ENCODE measurements at regions not wholly inside any gene's neighbourhood (a gene's known extent, or its start where the extent isn't known, plus 50 kb on each side); places are given as distances from the start of the nearest gene placed in this dataset.

DNA sequence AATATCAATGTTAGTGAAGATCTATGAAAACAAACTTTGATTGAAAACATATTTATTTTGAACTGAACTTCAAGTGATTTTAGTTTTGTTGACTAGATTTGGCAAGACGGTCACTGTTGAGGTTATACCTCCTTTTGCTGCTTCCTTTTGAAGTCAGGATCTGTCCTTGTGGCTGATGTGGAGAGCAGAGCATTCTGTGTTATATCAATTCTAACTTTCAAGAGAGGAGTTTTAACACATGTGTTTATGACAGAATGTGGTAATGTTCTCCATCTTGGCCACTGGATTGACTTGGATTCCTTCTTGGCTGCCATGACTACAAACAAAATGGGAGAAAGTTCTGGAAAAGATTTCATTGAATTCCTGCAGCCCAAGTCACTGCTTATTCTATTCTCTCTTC is 104.0 kb upstream of the ACTBL2 start:
- H3K27me3 Mint-ChIP-seq (ENCODE audit: low read depth) = no peaks in the 10 kb centered on the region
- H3K36me3 Mint-ChIP-seq (ENCODE audit: insufficient read depth) = no peaks in the 10 kb centered on the region
- no peak for DNase-seq
- no peaks in the 10 kb centered on the region for H3K4me1 Mint-ChIP-seq (ENCODE audit: low read depth)
- H3K4me3 Mint-ChIP-seq = no peak overlapping the region
- no peak for ATAC-seq
- no peaks in the 10 kb centered on the region for H3K9me3 Mint-ChIP-seq

DNA sequence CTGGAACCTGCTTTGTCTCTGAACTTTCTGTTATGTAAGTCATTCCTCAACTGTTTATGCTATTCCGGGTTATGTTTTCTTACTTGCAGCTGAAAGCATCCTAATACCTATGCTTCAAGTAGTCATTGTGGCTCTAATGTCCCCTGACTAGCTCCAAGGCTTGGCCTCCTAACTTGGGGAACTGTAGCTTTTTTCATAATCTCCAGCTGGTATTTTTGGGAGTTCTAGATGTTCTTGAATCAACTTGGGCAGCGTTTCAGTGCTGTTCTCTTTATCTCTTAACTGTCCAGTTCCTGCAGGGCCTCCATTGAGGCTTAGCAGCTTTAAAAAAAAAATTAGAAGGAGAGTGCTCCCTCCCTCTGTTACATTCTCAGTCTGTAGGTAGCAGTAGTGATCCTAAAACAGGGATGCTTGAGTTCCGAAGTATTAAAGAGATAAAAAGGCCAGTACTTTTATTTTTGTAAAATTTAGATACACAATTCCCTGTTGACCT is 100.0 kb upstream of the ACTBL2 start:
- ATAC-seq = no peak
- no peak overlapping the region for H3K4me3 Mint-ChIP-seq
- no peaks in the 10 kb centered on the region for H3K36me3 Mint-ChIP-seq (ENCODE audit: insufficient read depth)
- no peak for DNase-seq
- H3K4me1 Mint-ChIP-seq (ENCODE audit: low read depth) = no peaks in the 10 kb centered on the region
- H3K9me3 Mint-ChIP-seq = peaks cover 7% of the 10 kb centered on the region
- H3K27me3 Mint-ChIP-seq (ENCODE audit: low read depth) = peaks cover 3% of the 10 kb centered on the region

DNA sequence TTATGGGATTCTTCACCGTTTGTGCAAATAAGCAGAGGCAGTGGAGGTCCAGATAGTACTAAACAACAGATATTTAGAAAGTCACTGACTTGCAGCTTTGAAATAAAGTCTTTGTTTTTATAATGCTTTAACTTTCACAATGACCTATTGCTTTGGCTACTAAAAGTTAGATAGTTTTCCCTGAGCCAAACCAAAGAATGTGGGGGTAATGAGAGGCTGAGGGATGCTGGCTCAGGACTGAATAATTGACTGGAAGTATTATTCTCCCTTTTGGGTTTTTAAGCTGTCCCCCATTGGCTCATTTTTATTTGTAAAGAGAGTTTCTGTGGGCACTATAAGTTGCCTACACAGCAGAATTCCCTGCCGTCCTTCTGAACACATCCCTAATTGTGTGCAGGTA is 99.2 kb upstream of the ACTBL2 start:
- no peak for ATAC-seq
- Mint-ChIP-seq H3K27me3 (ENCODE audit: low read depth) (peaks cover 3% of the 10 kb centered on the region), H3K4me3 (no peak overlapping the region), H3K9me3 (peaks cover 7% of the 10 kb centered on the region), H3K36me3 (ENCODE audit: insufficient read depth) (no peaks in the 10 kb centered on the region), H3K4me1 (ENCODE audit: low read depth) (no peaks in the 10 kb centered on the region)
- DNase-seq = no peak

DNA sequence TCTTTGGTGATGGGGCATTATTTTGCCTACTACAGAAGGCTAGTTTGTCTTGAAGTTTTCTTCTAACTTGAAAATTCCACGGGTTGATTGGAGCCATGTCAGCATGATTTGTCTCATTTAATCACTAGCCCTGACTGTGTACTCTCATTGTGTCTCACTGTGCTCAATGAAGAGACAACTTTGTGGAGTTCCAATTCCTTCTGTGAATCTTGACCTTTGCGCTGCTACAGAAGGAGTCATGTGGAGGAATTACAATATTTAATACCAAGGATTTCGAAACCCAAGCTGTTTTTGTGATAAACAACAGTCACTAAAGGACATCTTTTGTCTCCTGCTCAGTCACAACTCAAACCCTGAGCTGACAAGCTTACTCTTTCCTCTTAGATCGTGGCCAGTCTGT is 98.6 kb upstream of the ACTBL2 start:
- Mint-ChIP-seq H3K4me1 (ENCODE audit: low read depth) (no peaks in the 10 kb centered on the region), H3K4me3 (no peak overlapping the region), H3K36me3 (ENCODE audit: insufficient read depth) (no peaks in the 10 kb centered on the region), H3K9me3 (peaks cover 7% of the 10 kb centered on the region), H3K27me3 (ENCODE audit: low read depth) (peaks cover 3% of the 10 kb centered on the region)
- DNase-seq (no peak), ATAC-seq (no peak)

DNA sequence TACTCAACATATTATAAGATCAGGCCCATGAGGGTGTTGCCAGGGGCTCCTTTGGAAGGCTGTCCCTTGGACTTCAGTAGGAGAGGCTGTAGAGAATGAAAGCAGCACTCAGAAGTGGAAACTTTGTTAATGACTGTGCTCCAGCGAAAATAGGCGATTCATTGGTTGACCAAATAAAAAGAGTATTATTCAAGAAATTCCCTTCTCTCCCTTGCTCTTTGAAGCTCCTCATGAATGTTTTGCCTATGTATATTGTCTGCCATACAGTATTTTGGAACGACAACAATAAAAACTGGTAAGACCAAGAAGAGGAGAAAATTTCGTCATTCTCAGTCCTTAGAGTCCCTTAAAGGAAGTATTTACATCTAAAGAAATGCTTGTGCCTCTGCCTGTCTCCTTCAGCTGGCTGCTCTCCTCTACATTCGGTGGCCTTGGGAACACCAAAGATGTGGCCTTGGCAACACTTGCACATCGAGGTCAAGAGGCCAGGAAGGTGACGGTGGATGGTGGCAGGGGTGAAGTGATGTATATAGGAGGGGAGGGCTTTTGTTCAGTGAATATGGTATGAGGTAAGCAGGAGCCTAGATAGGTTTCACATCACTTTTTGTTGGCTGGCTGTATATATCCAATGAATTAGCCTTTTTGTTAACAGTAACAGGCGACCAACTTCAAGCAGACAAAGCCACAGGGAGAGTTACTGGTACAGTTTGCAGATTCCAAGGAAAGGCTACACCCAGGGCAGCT is 95.0 kb upstream of the ACTBL2 start:
- H3K4me1 Mint-ChIP-seq (ENCODE audit: low read depth) = no peaks in the 10 kb centered on the region
- no peaks in the 10 kb centered on the region for H3K36me3 Mint-ChIP-seq (ENCODE audit: insufficient read depth)
- H3K4me3 Mint-ChIP-seq = no peak overlapping the region
- peaks cover 7% of the 10 kb centered on the region for H3K9me3 Mint-ChIP-seq
- DNase-seq (no peak), ATAC-seq (no peak)
- H3K27me3 Mint-ChIP-seq (ENCODE audit: low read depth) = peaks cover 3% of the 10 kb centered on the region

DNA sequence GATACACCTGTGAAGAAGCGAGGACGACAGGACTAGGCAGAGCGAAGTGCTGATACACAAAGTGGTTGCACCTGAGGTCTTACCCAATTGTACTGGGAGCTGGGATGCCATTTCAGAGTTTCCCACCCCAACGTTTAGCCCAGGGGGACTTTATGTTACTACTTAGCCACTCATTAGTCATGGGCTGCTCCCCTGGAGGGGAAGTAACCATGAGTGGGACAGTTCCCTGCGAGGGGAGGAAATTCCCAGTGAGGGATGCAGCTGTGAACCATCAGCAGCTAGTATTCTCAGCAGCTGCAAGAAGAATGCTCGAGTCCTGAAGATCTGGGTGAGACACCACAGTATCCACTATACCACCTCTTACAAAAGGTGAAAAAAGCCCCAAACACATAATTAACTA is 93.7 kb upstream of the ACTBL2 start:
- no peak overlapping the region for H3K4me3 Mint-ChIP-seq

DNA sequence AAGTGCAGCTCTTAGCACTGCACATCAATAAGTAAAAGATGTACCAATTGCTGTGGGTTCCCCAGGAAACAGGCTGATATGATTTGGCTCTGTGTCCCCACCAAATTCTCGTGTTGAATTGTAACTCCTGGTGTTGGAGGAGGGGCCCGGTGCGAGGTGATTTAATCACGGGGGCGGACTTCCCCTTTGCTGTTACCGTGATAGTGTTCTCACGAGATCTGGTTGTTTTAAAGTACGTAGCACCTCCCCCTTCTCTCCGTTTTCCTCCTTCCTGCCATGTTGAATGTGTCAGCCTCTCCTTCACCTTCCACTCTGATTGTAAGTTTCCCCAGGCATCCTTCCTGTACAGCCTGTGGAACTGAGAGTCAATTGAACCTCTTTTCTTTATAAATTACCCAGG is 93.2 kb upstream of the ACTBL2 start:
- DNase-seq (no peak), ATAC-seq (no peak)
- H3K27me3 Mint-ChIP-seq (ENCODE audit: low read depth) = peaks cover 4% of the 10 kb centered on the region
- H3K36me3 Mint-ChIP-seq (ENCODE audit: insufficient read depth) = no peaks in the 10 kb centered on the region
- H3K4me3 Mint-ChIP-seq = no peak overlapping the region
- H3K4me1 Mint-ChIP-seq (ENCODE audit: low read depth) = no peaks in the 10 kb centered on the region
- peaks cover 4% of the 10 kb centered on the region for H3K9me3 Mint-ChIP-seq

More for the DNA sequence above, 93.7 kb upstream of the ACTBL2 start:
- Mint-ChIP-seq H3K27me3 (ENCODE audit: low read depth) (peaks cover 3% of the 10 kb centered on the region), H3K36me3 (ENCODE audit: insufficient read depth) (no peaks in the 10 kb centered on the region), H3K9me3 (peaks cover 7% of the 10 kb centered on the region), H3K4me1 (ENCODE audit: low read depth) (no peaks in the 10 kb centered on the region)
- no peak for ATAC-seq
- DNase-seq = no peak

DNA sequence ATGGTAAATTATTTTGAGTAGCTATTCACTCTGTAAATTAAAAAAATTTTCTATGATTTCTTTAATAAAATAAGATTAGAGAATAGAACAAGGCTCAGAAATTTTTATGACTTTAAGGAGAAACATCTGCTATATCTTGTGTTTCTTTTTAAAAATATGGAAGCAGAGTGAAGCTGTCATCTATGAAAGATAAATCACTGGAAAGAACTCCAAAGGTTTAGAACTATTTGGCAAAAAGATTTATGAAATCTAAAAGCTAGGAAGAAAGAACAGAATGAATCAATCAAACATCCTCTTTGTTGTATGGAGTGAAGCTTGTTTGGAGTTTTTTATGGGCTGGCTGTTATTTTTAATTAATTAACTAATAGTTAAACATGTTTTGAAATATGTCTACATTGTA is 89.8 kb upstream of the ACTBL2 start:
- Mint-ChIP-seq H3K9me3 (no peaks in the 10 kb centered on the region), H3K4me3 (no peak overlapping the region), H3K4me1 (ENCODE audit: low read depth) (no peaks in the 10 kb centered on the region), H3K36me3 (ENCODE audit: insufficient read depth) (no peaks in the 10 kb centered on the region), H3K27me3 (ENCODE audit: low read depth) (peaks cover 4% of the 10 kb centered on the region)
- ATAC-seq (no peak), DNase-seq (no peak)

DNA sequence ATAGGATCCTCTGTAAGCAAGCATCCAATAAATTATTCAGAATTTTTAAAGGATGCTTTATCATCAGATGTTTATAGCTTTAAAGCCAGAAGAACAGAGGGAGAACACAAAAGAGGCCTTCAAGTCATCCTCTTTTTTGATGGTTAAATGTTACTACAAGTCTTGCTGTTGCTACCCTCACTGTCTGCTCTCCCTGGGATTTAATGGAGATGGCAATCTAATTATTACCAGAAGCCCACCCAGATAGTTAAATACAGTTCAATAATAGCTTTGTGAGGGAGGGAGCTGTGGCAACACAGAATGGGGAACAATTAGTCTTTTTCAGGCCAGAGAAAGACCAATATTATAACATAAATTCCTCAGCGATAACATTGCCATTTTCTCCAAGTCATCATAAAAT is 87.0 kb upstream of the ACTBL2 start:
- ATAC-seq = no peak
- Mint-ChIP-seq H3K4me1 (ENCODE audit: low read depth) (no peaks in the 10 kb centered on the region), H3K27me3 (ENCODE audit: low read depth) (peaks cover 8% of the 10 kb centered on the region), H3K36me3 (ENCODE audit: insufficient read depth) (no peaks in the 10 kb centered on the region), H3K4me3 (no peak overlapping the region), H3K9me3 (no peaks in the 10 kb centered on the region)
- no peak for DNase-seq

DNA sequence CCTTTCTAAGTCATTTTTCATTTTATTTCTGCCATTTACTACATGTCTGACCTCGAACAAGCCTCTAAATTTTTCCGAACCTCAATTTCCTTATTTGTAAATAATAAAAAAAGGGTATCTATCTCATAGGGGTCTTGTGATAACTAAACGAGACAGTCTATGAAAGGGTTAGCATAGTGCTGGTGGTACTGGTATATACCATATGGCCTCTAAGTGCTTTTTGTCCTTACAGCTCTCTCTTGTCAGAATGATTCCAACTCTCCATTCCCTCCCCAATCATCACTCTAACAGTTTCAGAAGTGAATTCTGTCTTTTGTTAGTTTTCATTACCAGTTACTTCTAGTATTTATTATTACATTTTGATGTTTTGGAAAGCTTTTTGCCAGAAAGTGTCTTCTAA is 85.5 kb upstream of the ACTBL2 start:
- DNase-seq (no peak), ATAC-seq (no peak)
- no peaks in the 10 kb centered on the region for H3K36me3 Mint-ChIP-seq (ENCODE audit: insufficient read depth)
- no peaks in the 10 kb centered on the region for H3K9me3 Mint-ChIP-seq
- no peaks in the 10 kb centered on the region for H3K4me1 Mint-ChIP-seq (ENCODE audit: low read depth)
- peaks cover 9% of the 10 kb centered on the region for H3K27me3 Mint-ChIP-seq (ENCODE audit: low read depth)
- H3K4me3 Mint-ChIP-seq = no peak overlapping the region

DNA sequence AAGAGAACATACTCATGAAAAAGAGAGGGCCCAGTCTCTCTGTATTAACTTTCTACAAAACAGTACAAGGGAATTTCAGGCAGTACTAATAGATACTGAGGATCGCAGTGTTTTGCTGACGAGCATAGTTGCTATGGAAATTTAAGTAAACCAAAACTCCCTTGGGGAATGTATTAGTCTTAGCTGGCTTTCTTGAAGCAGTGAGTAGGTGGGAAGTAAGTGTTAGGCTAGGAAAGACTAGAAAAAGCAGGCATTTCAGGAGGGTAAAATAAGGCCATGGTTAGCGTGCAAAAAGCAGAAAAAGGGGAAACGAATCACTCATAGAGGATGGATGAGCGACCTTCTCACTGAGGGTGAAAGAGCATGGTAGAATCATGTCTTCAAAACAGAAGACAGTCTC is 84.3 kb upstream of the ACTBL2 start:
- H3K9me3 Mint-ChIP-seq = no peaks in the 10 kb centered on the region
- DNase-seq (no peak), ATAC-seq (no peak)
- no peak overlapping the region for H3K4me3 Mint-ChIP-seq
- H3K4me1 Mint-ChIP-seq (ENCODE audit: low read depth) = no peaks in the 10 kb centered on the region
- peaks cover 18% of the 10 kb centered on the region for H3K27me3 Mint-ChIP-seq (ENCODE audit: low read depth)
- H3K36me3 Mint-ChIP-seq (ENCODE audit: insufficient read depth) = no peaks in the 10 kb centered on the region

DNA sequence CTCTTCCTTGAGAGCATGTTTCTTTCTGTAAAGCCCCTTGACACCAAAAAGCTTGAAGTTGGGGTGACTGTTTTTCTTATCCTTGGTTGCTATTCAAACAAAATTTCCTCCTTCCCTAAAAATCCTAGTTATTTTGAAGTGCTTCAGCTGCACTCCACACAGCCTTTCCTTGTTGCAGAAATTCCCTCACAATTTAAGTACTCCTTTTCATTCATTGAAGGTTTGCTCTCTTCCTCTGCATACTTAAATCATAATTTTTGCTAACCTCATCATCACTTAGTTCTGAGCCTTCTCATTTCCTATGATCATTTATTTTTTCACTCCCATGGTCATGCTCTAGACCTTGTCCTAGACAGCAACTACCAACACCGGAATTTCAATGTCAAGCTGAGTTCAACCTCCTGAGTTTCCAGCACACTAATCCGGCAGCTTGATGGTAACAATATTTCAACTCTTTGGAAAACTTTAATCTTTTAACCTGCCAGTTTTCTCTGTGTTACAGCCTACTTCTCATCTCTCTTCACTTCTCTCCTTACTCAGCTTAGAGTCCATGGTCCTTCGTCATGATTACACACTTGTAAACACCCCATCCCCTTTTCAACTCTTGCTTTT is 78.7 kb upstream of the ACTBL2 start:
- Mint-ChIP-seq H3K9me3 (no peaks in the 10 kb centered on the region), H3K4me1 (ENCODE audit: low read depth) (no peaks in the 10 kb centered on the region), H3K4me3 (no peak overlapping the region), H3K36me3 (ENCODE audit: insufficient read depth) (no peaks in the 10 kb centered on the region), H3K27me3 (ENCODE audit: low read depth) (peaks cover 15% of the 10 kb centered on the region)
- no peak for DNase-seq
- no peak for ATAC-seq

DNA sequence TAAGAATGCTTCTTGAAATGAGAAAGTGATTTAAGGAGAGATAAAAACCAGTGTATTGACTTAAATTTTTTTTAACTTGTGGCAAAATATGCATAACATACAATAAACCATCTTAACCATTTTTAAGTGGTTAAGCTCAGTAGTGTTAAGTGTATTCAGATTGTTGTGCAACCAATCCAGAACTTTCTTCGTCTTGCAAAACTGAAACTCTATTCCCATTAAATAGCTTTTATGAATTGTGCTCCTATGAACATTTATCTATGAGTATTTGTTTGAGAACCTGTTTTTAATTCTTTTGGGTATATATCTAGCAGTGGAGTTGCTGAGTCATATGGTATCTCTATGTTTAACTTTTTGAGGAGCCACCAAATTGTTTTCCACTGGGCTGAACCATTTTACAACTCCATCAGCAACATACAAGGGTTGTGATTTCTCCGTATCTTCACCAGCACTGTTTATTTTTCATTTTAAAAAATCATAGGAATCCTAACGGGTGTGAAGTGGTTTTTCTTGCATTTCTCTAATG is 76.6 kb upstream of the ACTBL2 start:
- DNase-seq (no peak), ATAC-seq (no peak)
- Mint-ChIP-seq H3K4me3 (no peak overlapping the region), H3K9me3 (no peaks in the 10 kb centered on the region), H3K4me1 (ENCODE audit: low read depth) (no peaks in the 10 kb centered on the region), H3K27me3 (ENCODE audit: low read depth) (peaks cover 10% of the 10 kb centered on the region), H3K36me3 (ENCODE audit: insufficient read depth) (no peaks in the 10 kb centered on the region)

DNA sequence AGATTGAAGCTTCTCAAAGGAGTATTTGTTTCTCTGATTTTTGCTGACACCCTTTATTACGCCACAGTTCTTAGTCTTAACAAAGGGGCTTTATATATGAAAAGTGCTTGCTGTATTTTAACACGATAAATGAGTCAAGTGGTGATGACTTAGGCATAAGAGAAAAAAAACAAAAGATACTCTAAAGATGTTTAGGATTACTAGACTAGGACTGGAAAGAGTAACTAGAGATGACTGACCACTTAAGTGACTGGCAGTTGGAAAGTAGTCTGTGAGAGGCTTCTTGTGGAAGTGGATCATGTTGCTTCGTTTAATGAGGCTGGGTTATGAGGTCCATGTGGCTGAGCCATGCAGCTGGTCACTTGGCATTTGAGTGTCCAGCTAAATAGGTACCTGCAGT is 69.4 kb upstream of the ACTBL2 start:
- DNase-seq (no peak), ATAC-seq (no peak)
- Mint-ChIP-seq H3K4me1 (ENCODE audit: low read depth) (no peaks in the 10 kb centered on the region), H3K4me3 (no peak overlapping the region), H3K27me3 (ENCODE audit: low read depth) (peaks cover 3% of the 10 kb centered on the region), H3K36me3 (ENCODE audit: insufficient read depth) (no peaks in the 10 kb centered on the region), H3K9me3 (no peaks in the 10 kb centered on the region)

DNA sequence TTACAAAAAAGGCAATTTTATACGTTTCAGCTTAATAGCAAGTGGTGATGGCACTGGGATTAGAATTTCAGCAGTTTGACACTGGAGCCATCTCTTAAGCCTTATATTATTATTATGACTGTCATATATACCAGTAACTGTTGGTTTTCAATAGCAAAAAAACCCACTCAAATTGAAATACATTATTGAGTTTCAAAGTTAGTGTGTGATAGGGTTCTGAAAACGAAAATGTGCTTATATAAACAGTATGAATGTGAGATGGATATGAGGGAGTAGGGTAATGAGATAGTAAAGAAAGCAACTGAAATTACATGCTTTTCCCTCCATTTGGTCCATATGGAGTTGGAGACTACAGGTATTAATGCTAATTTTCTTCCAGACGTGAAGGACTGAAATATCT is 68.6 kb upstream of the ACTBL2 start:
- no peaks in the 10 kb centered on the region for H3K9me3 Mint-ChIP-seq
- ATAC-seq = no peak

More for the DNA sequence above, 68.6 kb upstream of the ACTBL2 start:
- Mint-ChIP-seq H3K4me3 (no peak overlapping the region), H3K27me3 (ENCODE audit: low read depth) (peaks cover 3% of the 10 kb centered on the region), H3K36me3 (ENCODE audit: insufficient read depth) (no peaks in the 10 kb centered on the region), H3K4me1 (ENCODE audit: low read depth) (no peaks in the 10 kb centered on the region)
- DNase-seq = no peak
